ENCODE measurements at regions not wholly inside any gene's neighbourhood (a gene's known extent, or its start where the extent isn't known, plus 50 kb on each side); places are given as distances from the start of the nearest gene placed in this dataset.
"Not testable (repeated sequence)": the region's sequence is repeated elsewhere in the genome, so short reads cannot be mapped to it uniquely, and the experiment has no call there.

- intact Hi-C loops (cut with DNase I); DNase-seq: not testable (repeated sequence)
Measured at GRCh38 chrX:39277685-39278390, 476.6 kb downstream of the MID1IP1 start.

- intact Hi-C loops (cut with DNase I) = no loop called here
Measured at GRCh38 chrX:39283239-39283638, 482.0 kb downstream of the MID1IP1 start.

GRCh38 chrX:39288592-39288991 lies 487.3 kb downstream of the MID1IP1 start:
- DNase-seq = no peak

More at GRCh38 chrX:39283239-39283638, 482.0 kb downstream of the MID1IP1 start:
- no peak for DNase-seq

GRCh38 chrX:39289827-39290226 lies 488.6 kb downstream of the MID1IP1 start:
- intact Hi-C loops (cut with DNase I) = no loop called here

More at GRCh38 chrX:39288592-39288991, 487.3 kb downstream of the MID1IP1 start:
- intact Hi-C loops (cut with DNase I) = no loop called here

GRCh38 chrX:39293203-39293602 lies 491.9 kb downstream of the MID1IP1 start:
- intact Hi-C loops (cut with DNase I) = no loop called here
- DNase-seq = no peak

More at GRCh38 chrX:39289827-39290226, 488.6 kb downstream of the MID1IP1 start:
- no peak for DNase-seq

- intact Hi-C loops (cut with DNase I) = no loop called here
- no peak for DNase-seq
Measured at GRCh38 chrX:39296472-39296871, 495.2 kb downstream of the MID1IP1 start.

GRCh38 chrX:39298821-39299220 lies 497.6 kb downstream of the MID1IP1 start:
- DNase-seq = no peak
- intact Hi-C loops (cut with DNase I) = no loop called here

- DNase-seq = no peak
- intact Hi-C loops (cut with DNase I) = no loop called here
Measured at GRCh38 chrX:39299615-39300014, 498.4 kb downstream of the MID1IP1 start.

GRCh38 chrX:39301036-39301435 lies 499.8 kb downstream of the MID1IP1 start:
- intact Hi-C loops (cut with DNase I) = no loop called here
- DNase-seq = no peak

GRCh38 chrX:39302838-39303237 lies 501.6 kb downstream of the MID1IP1 start:
- intact Hi-C loops (cut with DNase I) = no loop called here
- DNase-seq = no peak

GRCh38 chrX:39304746-39305145 lies 503.5 kb downstream of the MID1IP1 start:
- intact Hi-C loops (cut with DNase I) = no loop called here
- peak in 7 of 42 donors; percentile 2 to 46 (median 20) for DNase-seq

GRCh38 chrX:39307488-39307887 lies 506.2 kb downstream of the MID1IP1 start:
- intact Hi-C loops (cut with DNase I) = no loop called here
- DNase-seq = no peak

GRCh38 chrX:39308126-39308525 lies 506.9 kb downstream of the MID1IP1 start:
- DNase-seq = no peak
- intact Hi-C loops (cut with DNase I) = no loop called here

- intact Hi-C loops (cut with DNase I) = no loop called here
- no peak for DNase-seq
Measured at GRCh38 chrX:39309018-39309635, 507.9 kb downstream of the MID1IP1 start.

- intact Hi-C loops (cut with DNase I) = no loop called here
- no peak for DNase-seq
Measured at GRCh38 chrX:39309721-39310152, 508.5 kb downstream of the MID1IP1 start.

- DNase-seq = no peak
- intact Hi-C loops (cut with DNase I) = no loop called here
Measured at GRCh38 chrX:39310891-39311290, 509.6 kb downstream of the MID1IP1 start.

- intact Hi-C loops (cut with DNase I) = no loop called here
- no peak for DNase-seq
Measured at GRCh38 chrX:39311646-39312045, 510.4 kb downstream of the MID1IP1 start.

- DNase-seq = no peak
- intact Hi-C loops (cut with DNase I) = no loop called here
Measured at GRCh38 chrX:39313146-39313545, 511.9 kb downstream of the MID1IP1 start.

- DNase-seq = no peak
- intact Hi-C loops (cut with DNase I) = no loop called here
Measured at GRCh38 chrX:39318506-39319343, 517.5 kb downstream of the MID1IP1 start.

- no peak for DNase-seq
- intact Hi-C loops (cut with DNase I) = no loop called here
Measured at GRCh38 chrX:39320165-39320564, 518.9 kb downstream of the MID1IP1 start.

Measured in head of caudate nucleus (tissue), 42 donors.